NCI-H82 treated with DMSO at 0.1 percent for 48 hours (cell line): ENCODE measurements at regions not wholly inside any gene's neighbourhood (a gene's known extent, or its start where the extent isn't known, plus 50 kb on each side); places are given as distances from the start of the nearest gene placed in this dataset.
"Not testable (repeated sequence)": the region's sequence is repeated elsewhere in the genome, so short reads cannot be mapped to it uniquely, and the experiment has no call there.

Experiments
- DNase-seq: peaks from one replicate; lab custom pipeline; 2025; ENCODE audit not compliant: unreplicated experiment; lab: John Stamatoyannopoulos, UW

- no peak for DNase-seq
Measured at GRCh38 chr3:110436209-110436608, 635.4 kb upstream of the NECTIN3 start.

- not testable (repeated sequence) for DNase-seq
Measured at GRCh38 chr3:110440066-110440653, 631.5 kb upstream of the NECTIN3 start.

DNA sequence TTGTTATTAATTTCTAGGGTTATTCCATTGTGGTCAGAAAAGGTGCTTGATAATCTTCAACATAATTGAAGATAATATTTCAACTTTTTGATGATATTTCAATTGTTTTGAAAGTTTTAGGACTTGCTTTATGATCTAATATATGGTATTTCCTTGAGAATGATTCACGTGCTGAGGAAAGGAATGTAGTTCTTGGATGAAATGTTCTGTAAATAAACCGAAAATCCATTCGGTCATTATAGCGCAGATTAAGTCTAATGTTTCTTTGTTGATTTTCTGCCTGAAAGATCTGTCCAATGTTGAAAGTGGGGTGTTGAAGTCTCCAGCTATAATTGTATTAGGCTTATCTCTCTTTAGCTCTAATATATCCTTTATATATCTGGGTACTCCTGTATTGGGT is 617.5 kb upstream of the NECTIN3 start:
- no peak for DNase-seq

GRCh38 chr3:110456001-110456400 is 615.6 kb upstream of the NECTIN3 start:
- DNase-seq = no peak

DNA sequence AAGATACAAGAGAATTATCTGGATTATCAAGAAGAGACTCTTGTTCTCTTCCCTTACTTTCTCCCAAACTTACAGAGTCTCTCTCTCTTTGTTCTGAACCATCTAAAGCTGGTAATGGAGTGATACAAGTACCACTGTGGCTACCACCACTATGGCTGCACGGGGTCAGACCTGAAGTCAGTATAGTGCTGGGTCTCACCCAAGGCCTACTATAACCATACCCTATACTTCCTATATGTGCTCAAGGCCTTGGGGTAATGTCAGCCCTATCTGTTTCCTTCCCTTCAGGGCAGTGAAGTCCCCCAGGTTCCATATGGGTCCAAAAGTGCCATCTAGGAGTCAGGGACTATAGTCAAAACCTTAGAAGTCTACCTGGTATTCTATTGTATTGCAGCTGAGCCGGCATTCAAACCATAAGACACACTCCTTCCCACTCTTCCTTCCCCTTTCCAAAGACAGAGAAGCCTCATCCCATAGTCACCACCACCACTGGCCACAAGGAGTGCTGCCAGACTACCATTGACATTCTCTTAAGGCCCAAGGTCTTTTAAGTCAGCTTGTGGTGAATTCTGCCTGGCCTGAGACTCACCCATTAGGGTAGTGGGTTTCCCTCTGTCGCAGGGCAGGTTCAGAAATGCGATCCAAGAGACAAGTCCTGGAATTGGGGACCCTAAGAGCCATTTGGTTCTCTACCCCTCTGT is 615.0 kb upstream of the NECTIN3 start:
- no peak for DNase-seq

DNA sequence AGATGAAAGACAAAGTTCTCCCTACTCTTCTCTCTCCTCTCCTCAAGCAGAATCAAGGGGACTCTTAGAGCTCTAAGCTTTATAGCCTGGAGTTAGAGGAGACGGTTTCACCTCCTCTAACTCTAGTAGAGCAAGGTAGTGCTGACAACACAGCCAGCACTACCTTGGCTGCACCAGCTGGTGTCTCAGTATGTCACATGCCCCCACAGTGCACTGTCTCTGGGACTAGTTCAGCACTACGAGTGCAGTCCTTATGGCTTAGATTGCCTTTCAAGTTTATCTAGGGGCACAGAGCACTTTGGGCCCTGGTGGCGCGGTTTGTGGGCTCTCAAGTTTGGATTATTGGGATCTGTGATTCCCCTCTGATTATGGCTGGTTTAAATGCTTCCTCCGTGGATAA is 614.1 kb upstream of the NECTIN3 start:
- DNase-seq = no peak

- no peak for DNase-seq
Measured at GRCh38 chr3:110459021-110459420, 612.6 kb upstream of the NECTIN3 start.

DNA sequence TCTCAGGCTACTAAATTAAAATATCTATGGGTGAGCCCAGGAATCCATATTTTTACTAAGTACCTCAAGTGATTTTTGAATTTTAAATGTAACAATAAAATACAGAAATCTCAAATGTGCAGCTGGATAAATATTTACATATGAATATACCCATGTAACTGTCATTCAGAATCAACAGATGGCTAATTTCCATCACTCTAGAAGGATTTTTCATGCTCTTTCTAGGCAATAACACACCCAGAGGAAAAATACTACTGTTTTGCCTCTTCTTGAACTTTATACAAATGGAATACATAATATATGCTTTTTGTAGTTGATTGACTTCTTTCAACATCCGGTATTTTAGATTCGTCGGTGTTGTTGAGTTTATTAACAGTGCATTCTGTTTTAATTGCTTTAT is 601.3 kb upstream of the NECTIN3 start:
- no peak for DNase-seq

- DNase-seq = no peak
Measured at GRCh38 chr3:110473405-110473804, 598.2 kb upstream of the NECTIN3 start.

DNA sequence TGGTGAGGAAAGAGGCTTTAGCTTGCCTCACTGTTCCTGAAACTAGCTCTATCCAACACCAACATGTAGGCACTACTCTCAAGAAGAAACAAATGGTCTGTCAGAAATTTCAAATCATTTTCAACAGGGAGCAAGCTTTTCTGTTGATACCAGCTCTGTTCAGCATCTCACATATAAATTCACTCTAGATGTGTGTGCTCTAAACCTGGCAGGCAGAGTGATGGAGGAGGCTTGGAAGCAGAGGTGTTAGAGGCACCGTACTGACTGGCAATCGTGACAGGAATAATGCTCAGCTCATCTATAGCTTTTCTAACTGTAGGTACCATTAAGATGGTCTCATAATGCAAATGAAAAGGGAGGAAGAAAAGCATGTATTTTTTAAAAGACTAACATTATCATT is 597.2 kb upstream of the NECTIN3 start:
- no peak for DNase-seq

DNA sequence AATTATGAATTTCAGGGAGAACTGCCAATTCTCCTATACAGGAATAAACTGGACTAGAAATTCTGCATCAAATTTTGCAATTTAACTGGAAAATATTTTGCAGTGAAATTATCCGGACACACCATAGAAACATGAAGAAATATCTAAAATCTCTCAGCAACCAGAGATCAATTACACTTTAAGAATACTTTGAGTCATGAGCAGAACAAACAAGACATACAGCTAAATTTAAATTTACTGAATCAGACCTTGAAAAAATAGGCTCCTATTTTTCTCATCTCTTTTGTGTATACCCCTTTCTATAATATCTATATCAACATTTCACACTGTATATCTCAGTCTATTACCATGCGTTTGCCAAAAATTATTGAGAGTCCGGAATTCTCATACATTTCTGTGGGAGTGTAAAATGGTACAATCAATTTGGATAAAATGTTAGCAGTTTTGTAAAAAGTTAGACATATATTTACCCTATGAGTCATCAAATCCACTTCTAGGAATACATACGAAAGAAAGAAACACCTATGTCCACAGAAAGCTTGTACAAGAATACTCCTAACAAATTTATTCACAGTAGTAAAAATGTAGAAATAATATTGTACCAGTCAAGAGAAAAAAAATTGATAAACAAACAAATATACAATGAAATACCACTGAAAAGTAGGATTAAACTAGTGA is 593.1 kb upstream of the NECTIN3 start:
- DNase-seq = no peak

- DNase-seq = no peak
Measured at GRCh38 chr3:110479731-110480130, 591.9 kb upstream of the NECTIN3 start.

GRCh38 chr3:110485389-110485788 is 586.2 kb upstream of the NECTIN3 start:
- no peak for DNase-seq

GRCh38 chr3:110487840-110488239 is 583.8 kb upstream of the NECTIN3 start:
- DNase-seq = no peak

DNA sequence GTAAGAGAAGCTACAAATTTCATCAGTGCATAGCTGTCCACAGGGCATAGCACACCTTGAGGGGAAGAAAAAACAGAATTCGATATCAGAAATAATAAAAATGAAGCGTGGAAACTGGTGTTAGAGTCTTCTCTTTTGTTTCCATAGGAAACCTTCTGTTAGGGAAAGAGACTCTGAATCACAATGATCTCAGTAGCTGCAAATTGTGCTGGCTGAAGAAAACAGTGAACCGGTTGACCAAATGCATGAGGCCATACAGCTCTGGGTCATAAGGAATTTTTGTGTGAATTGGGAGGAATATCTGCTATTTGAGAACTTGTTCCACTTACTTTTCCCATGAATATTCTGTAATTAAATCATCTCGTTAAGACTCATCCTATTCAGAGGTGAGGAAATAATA is 580.2 kb upstream of the NECTIN3 start:
- DNase-seq = no peak

- DNase-seq = no peak
Measured at GRCh38 chr3:110492876-110493275, 578.7 kb upstream of the NECTIN3 start.

GRCh38 chr3:110493438-110494092 is 578.1 kb upstream of the NECTIN3 start:
- no peak for DNase-seq

DNA sequence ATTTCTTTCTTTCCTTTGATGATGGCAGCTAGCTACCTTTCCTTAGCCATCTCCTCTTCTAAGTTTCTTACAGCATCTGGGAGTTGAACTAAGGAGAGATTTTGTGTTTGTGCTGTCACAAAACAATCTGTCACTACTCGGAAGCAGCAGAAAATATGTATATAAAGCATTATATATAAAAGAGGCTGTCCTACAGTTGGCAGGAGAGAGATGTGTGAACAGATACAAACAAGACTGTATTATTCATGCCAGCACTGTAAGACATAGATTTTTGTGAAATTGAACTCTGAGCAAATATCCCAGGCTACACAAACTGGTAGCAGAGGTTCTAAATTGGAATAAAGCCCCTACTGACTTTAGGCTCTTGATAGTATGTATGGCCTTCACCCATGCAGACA is 577.5 kb upstream of the NECTIN3 start:
- DNase-seq = no peak

DNA sequence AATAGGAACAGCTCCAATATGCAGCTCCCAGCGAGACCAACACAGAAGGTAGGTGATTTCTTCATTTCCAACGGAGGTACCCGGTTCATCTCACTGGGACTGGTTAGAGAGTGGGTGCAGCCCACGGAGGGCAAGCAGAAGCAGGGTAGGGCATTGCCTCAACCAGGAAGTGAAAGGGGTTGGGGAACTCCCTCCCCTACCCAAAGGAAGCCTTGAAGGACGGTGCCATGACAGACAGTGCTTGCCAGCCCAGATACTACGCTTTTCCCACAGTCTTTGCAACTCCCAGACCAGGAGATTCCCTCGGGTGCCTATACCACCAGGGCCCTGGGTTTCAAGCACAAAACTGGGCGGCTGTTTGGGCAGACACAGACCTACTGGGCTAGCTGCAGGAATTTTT is 576.9 kb upstream of the NECTIN3 start:
- DNase-seq = no peak

GRCh38 chr3:110495201-110495927 is 576.3 kb upstream of the NECTIN3 start:
- DNase-seq = no peak

GRCh38 chr3:110504401-110504800 is 567.2 kb upstream of the NECTIN3 start:
- DNase-seq = no peak
